ENCODE measurements at regions not wholly inside any gene's neighbourhood (a gene's known extent, or its start where the extent isn't known, plus 50 kb on each side); places are given as distances from the start of the nearest gene placed in this dataset.

DNA sequence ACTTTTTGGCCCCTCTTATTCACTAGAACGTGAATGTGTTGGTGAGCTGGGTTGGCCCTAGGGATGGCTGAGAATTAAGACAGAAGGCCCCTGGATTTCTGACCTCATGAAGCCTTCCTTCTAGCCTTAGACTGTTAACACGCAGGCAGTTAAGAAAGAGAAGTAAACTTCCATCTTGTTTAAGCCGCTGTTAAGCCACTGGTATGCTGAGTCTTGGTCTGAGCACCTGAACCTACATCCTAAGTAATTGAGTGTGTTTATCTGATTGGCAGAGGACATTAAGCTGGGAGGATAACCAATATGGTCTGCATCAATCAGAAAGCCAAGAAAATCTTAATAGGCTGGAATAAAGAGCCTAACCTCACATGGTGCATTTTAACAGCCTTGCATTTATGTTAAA, 535.0 kb upstream of the ARID1B start:
- TF ChIP-seq POLR2A (IDR thresholded peaks at IDR 0.05) (no peak), EP300 (IDR thresholded peaks at IDR 0.05) (no peak), POLR2AphosphoS5 (IDR thresholded peaks at IDR 0.05) (no peak)

Measured in sigmoid colon (tissue), 4 donors.